KMS-11 (cell line): ENCODE measurements at regions not wholly inside any gene's neighbourhood (a gene's known extent, or its start where the extent isn't known, plus 50 kb on each side); places are given as distances from the start of the nearest gene placed in this dataset.

Source experiments
- H2AFZ ChIP-seq: fragments of 200-600 bp; sonication (generic); 2 replicates; pipeline ENCODE4 v1.6.1; 2016; ENCODE audit warnings: antibody characterized with exemption, mixed run types, low read depth
- H3K27ac ChIP-seq: fragments of 200-600 bp; sonication (generic); 2 replicates; pipeline ENCODE4 v1.6.1; 2016; ENCODE audit warnings: mild to moderate bottlenecking, mixed run types
- H3K27me3 ChIP-seq: fragments of 200-600 bp; sonication (generic); 2 replicates; pipeline ENCODE4 v1.6.1; 2017; ENCODE audit warnings: mild to moderate bottlenecking, low read depth, mixed run types, moderate library complexity; ENCODE audit not compliant: insufficient read depth
- H3K36me3 ChIP-seq: fragments of 200-600 bp; sonication (generic); 2 replicates; pipeline ENCODE4 v1.6.1; 2017; ENCODE audit warnings: mild to moderate bottlenecking, mixed run types; ENCODE audit not compliant: insufficient read depth
- H3K4me1 ChIP-seq: fragments of 200-600 bp; sonication (generic); 2 replicates; pipeline ENCODE4 v1.6.1; 2016; ENCODE audit warnings: mild to moderate bottlenecking, low read depth, mixed run types; ENCODE audit not compliant: poor library complexity, severe bottlenecking
- H3K4me2 ChIP-seq: fragments of 200-600 bp; sonication (generic); 2 replicates; pipeline ENCODE4 v1.7.0; 2016; ENCODE audit warnings: mild to moderate bottlenecking, mixed run types
- H3K4me3 ChIP-seq: fragments of 200-600 bp; sonication (generic); IDR thresholded peaks from 2 replicates; pipeline ENCODE4 v1.6.1; 2017; ENCODE audit warnings: low read depth, low read length, mixed read lengths; ENCODE audit not compliant: insufficient read depth
- H3K79me2 ChIP-seq: fragments of 200-600 bp; sonication (generic); 2 replicates; pipeline ENCODE4 v1.6.1; 2016; ENCODE audit warnings: low read depth, mixed run types; ENCODE audit not compliant: insufficient read depth
- H3K9ac ChIP-seq: fragments of 200-600 bp; sonication (generic); 2 replicates; pipeline ENCODE4 v1.6.1; 2016; ENCODE audit warnings: mild to moderate bottlenecking, mixed run types
- H4K20me1 ChIP-seq: fragments of 200-600 bp; sonication (generic); 2 replicates; pipeline ENCODE4 v1.6.1; 2016; ENCODE audit warnings: mild to moderate bottlenecking, mixed run types; ENCODE audit not compliant: insufficient read depth
- TF ChIP-seq, protein P1 (sequence below): fragments of 200-600 bp; sonication (generic); conservative IDR thresholded peaks from 2 replicates; pipeline ENCODE4 v1.6.1; 2017; ENCODE audit warnings: low read depth, mild to moderate bottlenecking, antibody characterized with exemption, low read length, moderate library complexity, mixed read lengths

DNA sequence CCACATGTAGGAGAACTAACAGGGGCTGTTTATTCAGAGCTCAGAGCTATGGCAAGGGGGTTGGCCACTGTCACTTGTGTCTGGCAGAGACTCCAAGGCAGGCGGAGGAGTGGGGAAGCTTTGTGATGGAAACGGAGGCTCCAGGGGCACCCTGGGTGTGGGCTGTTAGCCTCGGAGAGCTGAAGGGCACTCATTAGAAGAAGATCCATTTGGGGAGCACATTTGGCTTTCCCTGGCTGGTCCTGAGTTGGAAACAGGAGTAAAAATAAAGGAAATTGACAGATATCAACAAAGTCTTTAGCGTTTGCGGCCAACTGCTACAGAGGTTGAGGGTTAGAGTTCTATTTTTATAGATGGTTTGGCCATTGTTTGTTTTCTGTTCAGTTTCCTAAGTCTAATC is 288.3 kb upstream of the MKI67 start:
- H3K9ac ChIP-seq, result no peak overlapping the region
- H4K20me1 ChIP-seq, result no peaks in the 10 kb centered on the region
- H3K27ac ChIP-seq, result no peak overlapping the region
- H3K4me3 ChIP-seq, result no peak overlapping the region
- H3K4me1 ChIP-seq, result no peaks in the 10 kb centered on the region
- TF ChIP-seq, protein P1, sequence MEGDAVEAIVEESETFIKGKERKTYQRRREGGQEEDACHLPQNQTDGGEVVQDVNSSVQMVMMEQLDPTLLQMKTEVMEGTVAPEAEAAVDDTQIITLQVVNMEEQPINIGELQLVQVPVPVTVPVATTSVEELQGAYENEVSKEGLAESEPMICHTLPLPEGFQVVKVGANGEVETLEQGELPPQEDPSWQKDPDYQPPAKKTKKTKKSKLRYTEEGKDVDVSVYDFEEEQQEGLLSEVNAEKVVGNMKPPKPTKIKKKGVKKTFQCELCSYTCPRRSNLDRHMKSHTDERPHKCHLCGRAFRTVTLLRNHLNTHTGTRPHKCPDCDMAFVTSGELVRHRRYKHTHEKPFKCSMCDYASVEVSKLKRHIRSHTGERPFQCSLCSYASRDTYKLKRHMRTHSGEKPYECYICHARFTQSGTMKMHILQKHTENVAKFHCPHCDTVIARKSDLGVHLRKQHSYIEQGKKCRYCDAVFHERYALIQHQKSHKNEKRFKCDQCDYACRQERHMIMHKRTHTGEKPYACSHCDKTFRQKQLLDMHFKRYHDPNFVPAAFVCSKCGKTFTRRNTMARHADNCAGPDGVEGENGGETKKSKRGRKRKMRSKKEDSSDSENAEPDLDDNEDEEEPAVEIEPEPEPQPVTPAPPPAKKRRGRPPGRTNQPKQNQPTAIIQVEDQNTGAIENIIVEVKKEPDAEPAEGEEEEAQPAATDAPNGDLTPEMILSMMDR, result no peak
- no peaks in the 10 kb centered on the region for H3K27me3 ChIP-seq
- H3K79me2 ChIP-seq, result no peaks in the 10 kb centered on the region
- no peak overlapping the region for H2AFZ ChIP-seq
- H3K4me2 ChIP-seq, result no peak overlapping the region
- H3K36me3 ChIP-seq, result no peaks in the 10 kb centered on the region

DNA sequence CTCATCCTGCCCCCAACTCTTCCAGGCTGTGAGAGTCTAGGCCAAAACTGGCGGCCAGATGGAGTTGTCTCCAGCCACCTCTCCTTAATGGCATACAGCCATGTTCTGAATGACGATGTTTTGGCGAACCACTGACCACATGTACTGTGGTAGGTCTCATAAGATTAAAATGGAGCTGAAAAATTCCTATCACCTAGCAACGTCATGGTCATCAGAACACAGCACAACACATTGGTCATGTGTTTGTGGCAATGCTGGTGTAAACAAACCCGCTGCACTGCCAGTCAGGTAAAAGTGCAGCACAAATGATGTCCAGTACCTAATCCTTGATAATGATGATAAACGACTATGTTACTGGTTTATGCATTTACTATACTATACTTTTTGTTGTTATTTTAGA is 290.0 kb upstream of the MKI67 start:
- TF ChIP-seq, protein P1, result no peak
- Histone ChIP-seq H3K36me3 (no peaks in the 10 kb centered on the region), H3K4me3 (no peak overlapping the region), H3K27ac (no peak overlapping the region), H3K79me2 (no peaks in the 10 kb centered on the region), H4K20me1 (no peaks in the 10 kb centered on the region), H3K27me3 (no peaks in the 10 kb centered on the region), H3K4me2 (no peak overlapping the region), H3K4me1 (no peaks in the 10 kb centered on the region), H3K9ac (no peak overlapping the region), H2AFZ (no peak overlapping the region)

DNA sequence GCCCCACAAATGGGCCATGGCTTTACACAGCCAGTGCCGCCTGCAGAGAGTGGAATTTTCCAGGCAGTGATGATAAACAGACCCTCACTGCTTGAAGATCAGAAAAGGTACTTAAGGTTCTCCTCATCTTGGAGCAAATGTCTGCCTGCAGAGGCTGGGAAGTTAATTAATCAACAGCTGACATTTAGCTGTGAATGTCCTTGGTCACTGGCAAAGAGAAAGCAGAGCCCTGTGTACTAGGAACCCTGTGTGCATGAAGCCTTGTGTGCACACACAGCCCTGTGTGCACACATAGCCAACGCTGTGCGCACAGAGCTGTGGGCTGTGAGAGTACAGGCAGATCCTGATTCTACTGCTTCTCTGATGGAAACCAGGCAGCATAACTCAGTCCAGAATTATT is 291.6 kb upstream of the MKI67 start:
- Histone ChIP-seq H3K27ac (no peak overlapping the region), H4K20me1 (no peaks in the 10 kb centered on the region), H3K79me2 (no peaks in the 10 kb centered on the region), H3K4me3 (no peak overlapping the region), H2AFZ (no peak overlapping the region), H3K4me2 (no peak overlapping the region), H3K27me3 (no peaks in the 10 kb centered on the region), H3K9ac (no peak overlapping the region), H3K4me1 (no peaks in the 10 kb centered on the region), H3K36me3 (no peaks in the 10 kb centered on the region)
- TF ChIP-seq, protein P1, result no peak

DNA sequence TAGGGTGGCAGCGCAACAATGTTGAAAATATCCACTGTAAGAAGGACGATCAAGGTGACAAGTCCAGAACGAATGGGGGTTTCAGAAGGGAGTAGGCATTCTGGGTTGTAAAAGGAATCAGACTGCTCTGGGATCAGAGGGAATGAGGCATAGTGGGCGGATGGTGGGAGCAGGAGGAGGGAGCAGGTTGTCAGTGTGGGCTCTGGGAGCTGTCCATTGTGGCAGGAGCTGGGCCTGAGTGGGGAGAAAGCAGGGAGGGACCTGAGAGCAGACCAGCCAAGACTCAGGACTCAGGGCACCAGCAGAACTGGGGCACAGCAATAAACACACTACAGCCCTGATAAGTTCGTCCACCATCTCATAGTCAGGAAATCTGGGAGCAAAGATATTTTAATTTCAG is 292.6 kb upstream of the MKI67 start:
- Histone ChIP-seq H2AFZ (no peak overlapping the region), H3K9ac (no peak overlapping the region), H3K4me3 (no peak overlapping the region), H3K27me3 (no peaks in the 10 kb centered on the region), H3K27ac (no peak overlapping the region), H3K4me1 (no peaks in the 10 kb centered on the region), H3K36me3 (no peaks in the 10 kb centered on the region), H3K4me2 (no peak overlapping the region), H4K20me1 (no peaks in the 10 kb centered on the region), H3K79me2 (no peaks in the 10 kb centered on the region)
- TF ChIP-seq, protein P1, result no peak
